ENCODE measurements at regions not wholly inside any gene's neighbourhood (a gene's known extent, or its start where the extent isn't known, plus 50 kb on each side); places are given as distances from the start of the nearest gene placed in this dataset.

DNA sequence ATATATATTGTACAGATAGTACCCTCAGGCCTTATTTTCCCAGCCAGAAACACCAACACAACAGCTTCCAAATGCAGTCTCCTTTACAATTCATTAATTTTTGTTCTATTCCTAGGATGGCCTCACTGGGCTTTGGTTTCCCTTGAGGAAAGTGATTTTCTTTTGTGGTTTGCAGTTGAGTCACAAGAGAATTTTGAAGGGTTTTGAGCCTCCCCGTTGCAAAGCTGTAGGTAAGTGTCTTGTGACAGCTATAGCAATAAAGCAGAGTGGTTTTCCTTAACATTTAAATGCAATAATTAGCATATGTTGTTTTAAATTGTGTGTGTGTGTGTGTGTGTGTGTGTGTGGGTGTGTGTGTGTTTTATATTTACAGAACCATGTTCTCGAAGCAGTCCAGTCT lies 54.1 kb upstream of the WDR17 start:
- TF ChIP-seq POLR2AphosphoS5 (IDR thresholded peaks at IDR 0.05; ENCODE audit: low read depth, low read length): no peak
- TF ChIP-seq POLR2A (IDR thresholded peaks at IDR 0.05; ENCODE audit: low read depth, low read length): no peak
